ENCODE measurements at regions not wholly inside any gene's neighbourhood (a gene's known extent, or its start where the extent isn't known, plus 50 kb on each side); places are given as distances from the start of the nearest gene placed in this dataset.

DNA sequence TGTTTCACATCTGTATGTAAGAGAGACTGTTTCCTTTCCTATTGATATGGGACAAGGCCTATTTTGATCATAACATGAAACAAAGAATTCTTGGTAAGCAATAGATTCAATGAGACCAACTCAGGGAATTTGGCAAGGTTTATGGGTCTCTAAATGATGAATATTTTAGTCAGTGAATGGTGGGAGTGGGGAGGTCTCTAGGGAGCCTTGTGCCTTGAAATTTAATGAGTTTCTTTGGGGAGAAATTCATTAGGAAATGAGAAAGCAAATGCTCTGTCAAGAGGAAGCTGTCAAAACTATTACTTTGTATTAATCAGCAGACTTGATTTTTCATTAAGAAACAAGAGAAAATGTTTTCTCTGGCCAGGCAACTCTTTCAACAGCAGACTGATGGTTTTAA is 921.7 kb upstream of the API5 start:
- Mint-ChIP-seq H3K27me3 (ENCODE audit: unreplicated experiment) (peaks cover 4% of the 10 kb centered on the region), H3K4me3 (ENCODE audit: unreplicated experiment) (no peak overlapping the region), H3K9me3 (ENCODE audit: unreplicated experiment) (no peaks in the 10 kb centered on the region), H3K4me1 (ENCODE audit: unreplicated experiment) (no peaks in the 10 kb centered on the region), H3K36me3 (ENCODE audit: low read depth, unreplicated experiment) (no peaks in the 10 kb centered on the region), H3K27ac (ENCODE audit: unreplicated experiment) (no peak overlapping the region)
- TF ChIP-seq, protein P1, sequence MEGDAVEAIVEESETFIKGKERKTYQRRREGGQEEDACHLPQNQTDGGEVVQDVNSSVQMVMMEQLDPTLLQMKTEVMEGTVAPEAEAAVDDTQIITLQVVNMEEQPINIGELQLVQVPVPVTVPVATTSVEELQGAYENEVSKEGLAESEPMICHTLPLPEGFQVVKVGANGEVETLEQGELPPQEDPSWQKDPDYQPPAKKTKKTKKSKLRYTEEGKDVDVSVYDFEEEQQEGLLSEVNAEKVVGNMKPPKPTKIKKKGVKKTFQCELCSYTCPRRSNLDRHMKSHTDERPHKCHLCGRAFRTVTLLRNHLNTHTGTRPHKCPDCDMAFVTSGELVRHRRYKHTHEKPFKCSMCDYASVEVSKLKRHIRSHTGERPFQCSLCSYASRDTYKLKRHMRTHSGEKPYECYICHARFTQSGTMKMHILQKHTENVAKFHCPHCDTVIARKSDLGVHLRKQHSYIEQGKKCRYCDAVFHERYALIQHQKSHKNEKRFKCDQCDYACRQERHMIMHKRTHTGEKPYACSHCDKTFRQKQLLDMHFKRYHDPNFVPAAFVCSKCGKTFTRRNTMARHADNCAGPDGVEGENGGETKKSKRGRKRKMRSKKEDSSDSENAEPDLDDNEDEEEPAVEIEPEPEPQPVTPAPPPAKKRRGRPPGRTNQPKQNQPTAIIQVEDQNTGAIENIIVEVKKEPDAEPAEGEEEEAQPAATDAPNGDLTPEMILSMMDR (IDR thresholded peaks at IDR 0.05; ENCODE audit: unreplicated experiment): no peak
- no peak for DNase-seq (ENCODE audit: low spot score)

DNA sequence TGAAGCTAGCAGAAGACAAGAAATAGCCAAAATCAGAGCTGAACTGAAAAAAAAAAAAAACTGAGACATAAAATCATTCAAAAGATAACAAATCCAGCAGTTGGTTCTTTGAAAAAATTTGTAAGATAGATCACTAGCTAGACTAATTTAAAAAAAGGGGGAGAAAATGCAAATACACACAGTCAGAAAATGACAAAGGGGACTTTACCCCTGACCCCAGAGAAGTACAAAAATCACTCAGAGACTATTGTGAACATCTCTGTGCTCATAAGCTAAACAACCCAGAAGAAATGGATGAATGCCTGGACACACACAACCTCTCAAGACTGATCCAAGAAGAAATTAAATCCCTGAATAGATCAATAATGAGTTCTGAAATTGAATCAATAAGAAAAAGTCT is 914.3 kb upstream of the API5 start:
- H3K9me3 Mint-ChIP-seq (ENCODE audit: unreplicated experiment): no peaks in the 10 kb centered on the region
- H3K36me3 Mint-ChIP-seq (ENCODE audit: low read depth, unreplicated experiment): no peaks in the 10 kb centered on the region
- H3K27ac Mint-ChIP-seq (ENCODE audit: unreplicated experiment): no peak overlapping the region
- DNase-seq (ENCODE audit: low spot score): no peak
- H3K27me3 Mint-ChIP-seq (ENCODE audit: unreplicated experiment): peaks cover 2% of the 10 kb centered on the region
- TF ChIP-seq, protein P1 (IDR thresholded peaks at IDR 0.05; ENCODE audit: unreplicated experiment): no peak
- H3K4me1 Mint-ChIP-seq (ENCODE audit: unreplicated experiment): no peaks in the 10 kb centered on the region
- H3K4me3 Mint-ChIP-seq (ENCODE audit: unreplicated experiment): no peak overlapping the region

DNA sequence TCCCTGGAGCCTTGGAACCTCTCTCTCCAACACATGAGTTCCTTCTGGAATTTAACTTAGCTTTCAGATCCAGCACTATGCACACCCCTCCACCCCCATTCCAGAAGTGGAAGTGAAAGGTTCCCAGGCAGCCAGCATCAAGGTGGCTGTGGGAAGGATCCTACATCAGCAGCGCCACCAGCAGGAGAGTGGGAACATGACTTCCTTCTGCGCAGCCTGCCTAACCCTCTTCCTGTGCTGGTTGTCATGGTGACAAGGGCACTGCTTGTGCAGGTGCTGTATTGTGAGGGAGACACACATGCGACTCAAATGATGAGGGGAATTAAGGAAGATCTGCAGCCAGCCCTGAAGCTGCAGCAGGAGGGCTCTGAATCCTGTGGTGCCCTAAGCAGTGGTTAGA is 904.5 kb upstream of the API5 start:
- peaks cover 7% of the 10 kb centered on the region for H3K9me3 Mint-ChIP-seq (ENCODE audit: unreplicated experiment)
- no peak overlapping the region for H3K4me3 Mint-ChIP-seq (ENCODE audit: unreplicated experiment)
- DNase-seq (ENCODE audit: low spot score): peak; percentile 68
- TF ChIP-seq, protein P1 (IDR thresholded peaks at IDR 0.05; ENCODE audit: unreplicated experiment): peak; percentile 49
- no peaks in the 10 kb centered on the region for H3K27me3 Mint-ChIP-seq (ENCODE audit: unreplicated experiment)
- peaks cover 3% of the 10 kb centered on the region for H3K4me1 Mint-ChIP-seq (ENCODE audit: unreplicated experiment)
- no peak overlapping the region for H3K27ac Mint-ChIP-seq (ENCODE audit: unreplicated experiment)
- no peaks in the 10 kb centered on the region for H3K36me3 Mint-ChIP-seq (ENCODE audit: low read depth, unreplicated experiment)

DNA sequence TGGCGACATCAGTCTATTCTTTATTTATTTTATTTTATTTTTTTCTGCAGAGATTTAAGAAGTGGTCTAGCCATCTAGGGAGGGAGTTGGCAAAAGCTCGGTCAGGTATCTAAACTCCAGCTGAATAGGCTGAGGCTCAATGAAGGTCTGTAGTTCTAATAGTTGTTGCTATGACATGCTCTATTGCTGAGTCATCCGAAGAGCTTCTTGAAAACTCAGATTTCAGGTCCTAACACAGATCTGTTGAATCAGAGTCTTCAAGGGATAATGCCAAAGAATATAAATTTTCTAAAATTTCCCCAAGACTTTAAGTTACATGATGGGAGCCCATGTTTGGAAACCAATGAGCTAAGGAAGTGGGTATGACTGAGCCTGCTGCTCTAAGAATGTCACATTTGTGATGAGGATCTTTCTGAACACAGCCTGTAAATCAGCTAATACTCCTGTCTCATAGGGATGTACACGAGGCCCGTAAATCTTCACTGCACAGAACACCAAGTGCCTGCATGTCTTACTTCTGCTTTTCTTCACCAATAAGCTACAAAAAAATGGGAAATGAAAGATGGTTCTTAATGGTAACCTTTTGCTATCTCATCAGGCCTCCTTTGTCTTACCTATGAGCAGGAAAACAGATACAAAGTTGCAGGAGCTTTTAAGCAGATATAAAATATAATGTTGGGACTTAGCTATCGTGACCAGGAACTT is 901.4 kb upstream of the API5 start:
- Mint-ChIP-seq H3K36me3 (ENCODE audit: low read depth, unreplicated experiment) (no peaks in the 10 kb centered on the region), H3K4me1 (ENCODE audit: unreplicated experiment) (peaks cover 3% of the 10 kb centered on the region), H3K27me3 (ENCODE audit: unreplicated experiment) (no peaks in the 10 kb centered on the region), H3K27ac (ENCODE audit: unreplicated experiment) (no peak overlapping the region), H3K9me3 (ENCODE audit: unreplicated experiment) (peaks cover 7% of the 10 kb centered on the region), H3K4me3 (ENCODE audit: unreplicated experiment) (no peak overlapping the region)
- TF ChIP-seq, protein P1 (IDR thresholded peaks at IDR 0.05; ENCODE audit: unreplicated experiment): no peak
- no peak for DNase-seq (ENCODE audit: low spot score)

DNA sequence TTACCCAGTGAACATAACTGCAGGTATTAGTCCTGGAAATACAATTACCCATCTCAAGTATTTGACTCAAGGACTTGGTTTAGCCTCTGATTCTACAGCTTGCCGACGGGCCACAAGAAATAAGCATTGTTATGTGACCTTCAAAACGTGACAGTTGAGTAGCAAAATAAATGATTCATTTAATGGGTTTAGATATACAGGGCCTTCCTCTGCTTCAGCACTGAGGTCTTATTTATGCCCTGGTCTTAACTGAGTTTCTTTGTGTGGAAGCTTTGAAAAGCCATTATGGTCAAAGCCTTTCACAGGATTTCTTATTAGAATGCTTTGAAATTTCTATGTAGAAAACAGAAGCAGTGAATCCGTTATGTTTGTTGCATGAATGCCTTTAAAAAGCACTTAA is 899.2 kb upstream of the API5 start:
- H3K27ac Mint-ChIP-seq (ENCODE audit: unreplicated experiment): no peak overlapping the region
- TF ChIP-seq, protein P1 (IDR thresholded peaks at IDR 0.05; ENCODE audit: unreplicated experiment): no peak
- H3K27me3 Mint-ChIP-seq (ENCODE audit: unreplicated experiment): no peaks in the 10 kb centered on the region
- DNase-seq (ENCODE audit: low spot score): no peak
- no peaks in the 10 kb centered on the region for H3K36me3 Mint-ChIP-seq (ENCODE audit: low read depth, unreplicated experiment)
- no peak overlapping the region for H3K4me3 Mint-ChIP-seq (ENCODE audit: unreplicated experiment)
- no peaks in the 10 kb centered on the region for H3K4me1 Mint-ChIP-seq (ENCODE audit: unreplicated experiment)
- no peaks in the 10 kb centered on the region for H3K9me3 Mint-ChIP-seq (ENCODE audit: unreplicated experiment)
